Stimulated activated CD4-positive, alpha-beta T cell treated with anti-CD3 and anti-CD28 coated beads, TNF-alpha, amount 100 ng/mL, for 24 hours (primary cell): ENCODE measurements at regions not wholly inside any gene's neighbourhood (a gene's known extent, or its start where the extent isn't known, plus 50 kb on each side); places are given as distances from the start of the nearest gene placed in this dataset.

Source experiments
- DNase-seq, 3 experiments: peaks; one replicate each; pipeline ENCODE4 v3.0.0-alpha.2; 2020; ENCODE audit warnings: low read depth in 3 of 3

DNA sequence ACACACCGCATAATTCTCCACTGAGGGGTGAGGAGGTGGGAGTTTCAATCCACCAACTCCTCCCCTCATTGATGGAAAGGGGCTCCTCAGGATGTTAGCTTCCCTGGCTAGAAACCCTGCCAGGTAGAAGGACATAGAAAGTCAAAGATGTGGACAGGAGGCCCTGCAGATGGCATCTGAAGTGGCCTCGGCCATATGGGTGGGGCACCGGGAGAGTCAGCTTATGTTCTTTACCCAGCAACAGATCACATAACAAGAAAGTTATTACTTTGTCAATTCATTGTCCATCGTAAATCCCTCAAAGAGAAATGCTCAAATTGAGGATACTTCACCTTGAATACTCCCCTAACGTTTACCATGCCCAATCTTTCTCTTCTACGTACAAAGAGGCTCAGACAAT is 97.3 kb upstream of the ARHGEF3 start:
- no peak for DNase-seq

DNA sequence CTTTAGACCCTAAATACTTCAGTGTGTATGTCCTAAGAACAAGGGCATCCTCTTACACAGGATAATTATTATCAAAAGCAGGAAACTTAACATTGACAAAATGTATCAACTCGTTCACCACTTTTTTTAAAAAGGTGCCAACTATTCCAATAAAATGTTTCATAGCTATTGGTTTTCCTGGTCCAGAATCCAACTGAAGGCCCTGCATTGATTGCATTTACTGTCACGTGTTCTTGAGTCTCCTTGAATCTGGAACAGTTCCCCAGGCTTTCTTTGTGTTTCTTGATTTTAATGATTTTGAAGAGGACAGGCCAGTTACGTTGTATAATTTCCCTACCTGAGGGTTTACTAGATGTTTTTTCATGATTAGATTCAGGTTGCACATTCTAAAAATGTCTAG is 94.6 kb upstream of the ARHGEF3 start:
- DNase-seq, result no peak

DNA sequence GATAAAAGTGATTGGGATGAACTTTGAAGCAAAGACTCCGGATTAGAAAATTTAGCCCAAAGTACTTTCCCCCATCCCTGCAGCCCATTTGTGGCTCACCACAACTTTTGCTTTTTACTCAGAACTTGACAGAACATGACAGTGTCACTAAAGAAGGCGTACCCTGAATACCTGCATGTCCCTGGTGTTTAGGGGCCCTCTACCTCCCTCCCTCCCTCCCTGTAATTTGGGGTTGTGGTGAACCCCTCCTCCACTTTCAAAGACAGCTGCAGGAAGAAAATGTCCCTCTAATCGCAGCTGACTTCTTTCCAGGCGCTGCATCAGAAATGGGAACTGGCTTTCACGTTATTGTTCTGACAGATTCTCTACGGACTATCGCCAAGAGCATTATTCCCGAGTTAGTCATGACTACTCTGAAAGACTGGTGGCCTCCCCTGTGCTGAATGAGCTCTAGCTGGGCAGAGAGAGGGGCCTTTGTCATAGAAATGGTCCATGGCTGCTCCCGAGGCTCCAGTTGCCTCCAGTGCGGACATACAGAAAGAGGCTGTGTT is 93.2 kb upstream of the ARHGEF3 start:
- peak in 1 of 3 experiments; percentile 32 for DNase-seq

DNA sequence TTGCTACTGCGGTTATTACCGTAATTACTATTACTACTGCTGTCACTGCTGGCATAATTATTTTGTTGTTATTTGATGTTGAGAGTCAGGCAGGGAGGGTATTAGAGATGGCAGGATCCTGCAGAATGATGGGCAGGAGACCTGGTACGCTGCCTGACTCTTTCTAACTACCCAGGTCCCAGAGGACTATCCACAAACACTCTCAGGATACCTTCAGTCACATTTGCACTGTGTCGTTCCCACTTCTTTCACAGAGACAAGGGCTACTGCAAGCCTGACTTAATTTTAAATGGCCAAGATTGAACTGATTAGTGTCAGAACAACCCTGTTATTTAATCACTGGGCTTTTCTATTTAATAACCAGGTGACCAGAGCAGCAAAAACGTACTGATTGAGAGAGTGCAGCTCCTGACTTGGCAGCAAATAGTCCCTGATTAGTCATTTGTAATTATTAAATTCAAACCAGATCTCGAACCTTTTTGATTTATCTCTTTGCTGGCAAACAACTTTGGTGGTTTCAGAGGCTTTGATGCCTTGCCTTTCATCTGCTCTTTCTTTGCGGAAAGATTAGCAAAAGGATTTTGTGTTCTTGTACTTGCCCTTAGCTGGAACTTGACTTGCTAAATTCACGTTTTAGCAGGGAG is 88.8 kb upstream of the ARHGEF3 start:
- no peak for DNase-seq

- DNase-seq, result no peak
These were observed 87.4 kb upstream of the ARHGEF3 start for GRCh38 chr3:56889131-56889530.

GRCh38 chr3:56887402-56888025 is 85.8 kb upstream of the ARHGEF3 start:
- DNase-seq, result no peak

GRCh38 chr3:56886314-56886713 is 84.6 kb upstream of the ARHGEF3 start:
- no peak for DNase-seq

DNA sequence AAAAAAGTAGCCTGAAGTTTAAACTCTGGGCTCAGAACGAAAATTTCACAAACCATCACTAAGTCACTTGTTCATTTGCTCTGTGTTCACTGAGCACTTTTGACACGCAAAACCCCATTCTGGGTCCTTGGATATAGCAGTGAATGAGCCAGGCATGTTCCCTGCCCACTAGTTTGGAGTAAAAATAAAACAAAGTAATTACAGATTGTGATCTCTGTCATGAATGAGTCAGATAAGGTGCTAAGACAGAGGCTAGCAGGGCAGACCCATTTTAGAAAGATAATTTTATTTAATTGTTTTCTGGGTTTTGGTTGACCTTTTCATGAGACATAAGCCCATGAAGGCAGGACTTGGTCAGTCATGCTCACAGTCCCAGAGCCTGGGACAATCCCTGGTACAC is 84.1 kb upstream of the ARHGEF3 start:
- no peak for DNase-seq

DNA sequence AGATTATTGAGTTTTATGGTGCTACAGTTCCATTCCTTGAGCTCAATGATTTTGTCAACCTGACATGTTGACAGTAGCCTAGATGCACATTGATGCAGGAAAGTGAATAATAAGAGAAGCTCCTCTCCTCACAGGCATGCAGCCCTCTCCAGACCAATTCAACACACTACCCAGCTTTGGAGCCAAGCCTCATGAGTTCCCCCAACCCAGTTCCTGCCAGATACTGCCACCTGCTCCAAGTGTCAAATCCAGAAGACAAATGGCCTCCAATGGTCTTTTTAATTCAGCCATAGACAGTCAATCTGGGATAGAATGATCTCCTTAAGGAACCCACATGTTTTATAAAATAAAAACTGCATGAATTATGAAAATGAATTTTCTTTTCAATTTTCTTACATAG is 83.7 kb upstream of the ARHGEF3 start:
- no peak for DNase-seq

GRCh38 chr3:56884387-56884786 is 82.6 kb upstream of the ARHGEF3 start:
- no peak for DNase-seq

DNA sequence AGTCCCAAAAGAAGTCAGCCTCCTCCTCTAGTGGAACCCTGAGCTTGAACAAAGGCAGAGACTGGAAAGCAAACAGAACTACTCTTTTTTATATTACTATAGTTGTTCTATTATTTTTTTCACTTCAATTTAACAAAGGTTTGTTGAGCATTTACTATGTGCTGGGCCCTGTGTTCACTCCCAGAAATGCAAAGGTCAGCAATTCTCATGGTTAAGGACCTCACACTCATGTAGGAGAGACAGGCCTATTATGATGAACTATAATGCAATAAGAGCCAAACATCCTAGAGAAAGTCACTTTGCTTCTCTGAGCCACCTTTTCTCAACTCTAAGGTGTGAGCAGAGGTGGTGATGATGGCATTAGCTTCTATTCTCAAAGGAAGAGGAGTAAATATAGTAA is 82.1 kb upstream of the ARHGEF3 start:
- no peak for DNase-seq

GRCh38 chr3:56882896-56883295 is 81.1 kb upstream of the ARHGEF3 start:
- DNase-seq, result no peak

GRCh38 chr3:56881841-56882240 is 80.1 kb upstream of the ARHGEF3 start:
- no peak for DNase-seq

DNA sequence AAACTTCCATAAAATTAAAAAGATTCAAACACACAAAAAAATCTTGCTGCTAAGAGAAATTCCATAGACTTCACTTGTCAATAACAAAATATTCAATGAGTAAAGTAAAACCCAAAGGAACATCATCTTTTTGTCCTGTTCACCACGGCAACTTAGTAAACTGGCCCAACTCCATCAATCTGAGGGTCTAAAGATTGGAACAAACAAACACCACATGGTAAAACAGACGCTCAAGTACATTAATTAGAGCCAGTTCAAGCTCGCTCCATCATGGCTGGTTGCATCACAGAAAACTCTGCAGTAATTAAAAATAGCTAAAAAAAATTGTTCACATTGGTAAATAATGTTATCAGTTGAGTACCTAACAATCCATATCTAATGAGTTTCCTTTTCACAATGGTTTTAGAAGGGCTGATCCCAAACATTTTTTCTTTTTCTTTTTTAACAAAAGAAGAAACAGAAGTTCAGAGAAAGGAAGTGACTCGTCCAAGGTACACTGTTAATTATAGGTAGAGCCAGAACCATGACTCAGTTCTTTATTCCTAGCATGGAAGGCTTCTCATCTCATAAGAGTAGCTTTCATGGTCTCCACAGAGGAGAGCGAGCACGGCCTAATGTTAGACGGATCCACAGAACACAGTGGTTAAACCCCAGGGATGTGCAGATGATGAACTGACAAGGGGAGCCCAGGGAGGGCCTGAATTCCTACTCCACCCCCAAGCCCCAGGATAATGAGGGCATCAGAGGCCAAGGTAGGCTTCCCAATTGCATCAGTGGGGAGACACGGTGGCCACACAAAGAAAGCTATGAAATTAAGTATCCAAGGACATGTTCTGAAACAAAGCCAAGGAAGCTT is 79.2 kb upstream of the ARHGEF3 start:
- no peak for DNase-seq

DNA sequence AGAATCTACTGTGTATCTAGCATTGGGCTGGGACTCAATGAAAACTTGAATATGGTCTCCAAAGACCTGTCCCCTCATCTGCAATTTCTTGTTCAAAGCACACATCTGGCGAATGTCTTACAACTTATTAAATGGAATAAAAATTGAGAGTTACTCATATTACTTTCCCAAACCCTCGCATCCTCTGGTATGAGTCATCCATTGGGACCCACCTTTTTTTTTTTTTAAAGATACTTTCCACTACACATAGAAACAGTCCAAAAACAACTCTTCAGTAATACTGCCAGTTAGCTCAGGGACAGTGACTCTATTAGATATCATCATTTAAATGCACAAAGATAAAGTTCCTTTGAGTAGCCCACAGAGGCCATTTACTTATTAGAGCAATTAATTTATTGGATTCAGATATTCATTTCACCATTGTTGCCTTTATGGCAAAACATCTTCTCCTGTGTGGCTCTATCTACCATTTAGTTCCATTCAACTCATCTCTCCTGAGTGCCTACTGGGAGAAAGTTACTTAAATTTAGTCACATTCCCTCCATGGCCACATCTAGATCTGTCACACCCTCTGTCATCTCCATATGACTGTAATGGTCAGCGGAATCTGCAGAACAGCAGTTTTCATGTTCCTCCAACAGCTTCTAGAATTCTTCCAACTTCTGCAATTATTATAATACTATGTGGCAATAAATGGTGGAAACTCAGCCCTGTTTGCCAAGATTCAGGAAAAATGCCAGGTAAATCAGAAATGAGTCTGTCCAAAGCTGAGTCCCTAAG is 77.9 kb upstream of the ARHGEF3 start:
- no peak for DNase-seq

GRCh38 chr3:56878074-56878473 is 76.3 kb upstream of the ARHGEF3 start:
- DNase-seq, result peak; percentile 48 to 57 (median 54)

- no peak for DNase-seq
These were observed 75.2 kb upstream of the ARHGEF3 start for GRCh38 chr3:56876916-56877315.

- no peak for DNase-seq
These were observed 72.5 kb upstream of the ARHGEF3 start for GRCh38 chr3:56874269-56874668.

DNA sequence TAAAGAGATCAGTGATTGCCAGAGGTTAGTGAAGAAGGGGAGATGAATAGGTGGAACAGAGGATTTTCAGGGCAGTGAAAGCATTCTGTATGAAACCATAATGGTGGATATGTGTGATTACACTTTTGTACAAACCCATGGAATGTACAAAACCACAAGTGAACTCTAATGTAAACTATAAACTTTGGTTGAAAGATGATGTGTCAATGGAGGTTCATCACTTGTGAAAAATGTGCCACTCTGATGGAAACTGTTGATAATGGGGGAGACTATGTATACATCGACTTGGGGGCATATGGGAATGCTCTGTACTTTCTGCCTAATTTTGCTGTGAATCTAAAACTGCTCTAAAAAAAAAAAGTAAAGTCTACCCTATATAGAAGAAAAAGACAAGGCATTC is 68.7 kb upstream of the ARHGEF3 start:
- DNase-seq, result no peak

- no peak for DNase-seq
These were observed 67.6 kb upstream of the ARHGEF3 start for GRCh38 chr3:56869157-56869889.

GRCh38 chr3:56868706-56869105 is 67.0 kb upstream of the ARHGEF3 start:
- no peak for DNase-seq
